GM12892 (cell line): ENCODE measurements at regions not wholly inside any gene's neighbourhood (a gene's known extent, or its start where the extent isn't known, plus 50 kb on each side); places are given as distances from the start of the nearest gene placed in this dataset.

Source experiments
- POLR2A ChIP-seq: IDR thresholded peaks from 2 replicates; pipeline ENCODE4 v1.6.1; 2011; ENCODE audit warnings: low read depth, low read length, control low read depth
- POLR2AphosphoS5 ChIP-seq: IDR thresholded peaks from 2 replicates; pipeline ENCODE4 v1.6.1; 2011; ENCODE audit warnings: low read depth, low read length, control low read depth

GRCh38 chr11:86136538-86136937 lies 67.7 kb upstream of the PICALM start:
- TF ChIP-seq POLR2A, result no peak
- no peak for TF ChIP-seq POLR2AphosphoS5
